HL-60/S4 (cell line): ENCODE measurements at regions not wholly inside any gene's neighbourhood (a gene's known extent, or its start where the extent isn't known, plus 50 kb on each side); places are given as distances from the start of the nearest gene placed in this dataset.

Source experiments
- in situ Hi-C: fragments of 300-500 bp; cut with MboI; formaldehyde crosslinking; loops from 2 replicates; pipeline ENCODE4 v1.14.3; 2022; ENCODE audit warnings: low sequenced_read_pairs

DNA sequence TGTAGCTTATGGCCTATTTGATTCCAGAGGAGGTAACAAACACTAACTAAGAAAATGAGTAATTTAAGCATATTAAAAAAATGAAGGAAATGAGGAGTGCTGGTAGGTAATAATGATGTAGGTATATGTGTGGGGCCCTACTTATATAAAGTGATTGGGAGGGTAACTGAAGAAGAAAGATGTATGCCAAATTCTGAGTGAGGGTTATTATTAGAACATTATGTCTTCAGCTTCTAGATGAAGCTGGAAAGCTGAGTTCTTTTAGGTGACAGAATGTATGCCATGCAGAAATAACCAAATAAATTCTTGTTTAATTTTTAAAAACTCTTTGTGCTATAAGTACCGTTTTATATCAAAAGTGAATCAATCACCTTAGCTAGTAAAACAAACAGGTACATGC, 479.6 kb upstream of the TENM4 start:
- in situ Hi-C loops, result no loop called here

DNA sequence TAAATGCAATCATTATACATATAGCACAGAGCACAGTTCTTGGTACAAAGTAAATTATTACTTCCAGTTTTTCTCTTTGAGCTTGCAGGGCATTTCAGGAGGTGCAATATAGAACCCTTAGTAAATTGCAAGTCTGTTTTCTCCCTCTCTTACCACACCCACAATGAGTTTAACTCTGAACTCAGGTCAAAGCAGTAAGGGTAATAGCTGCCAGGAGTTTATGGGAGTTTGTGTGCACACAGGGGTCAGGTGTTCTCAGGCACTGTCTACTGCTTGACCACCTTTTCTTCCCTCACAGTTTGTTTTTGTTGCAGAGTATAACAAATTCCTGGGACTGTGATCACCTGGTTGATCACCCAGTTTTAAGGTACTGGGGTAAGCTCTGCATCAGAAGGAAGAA, 478.5 kb upstream of the TENM4 start:
- in situ Hi-C loops, result no loop called here

DNA sequence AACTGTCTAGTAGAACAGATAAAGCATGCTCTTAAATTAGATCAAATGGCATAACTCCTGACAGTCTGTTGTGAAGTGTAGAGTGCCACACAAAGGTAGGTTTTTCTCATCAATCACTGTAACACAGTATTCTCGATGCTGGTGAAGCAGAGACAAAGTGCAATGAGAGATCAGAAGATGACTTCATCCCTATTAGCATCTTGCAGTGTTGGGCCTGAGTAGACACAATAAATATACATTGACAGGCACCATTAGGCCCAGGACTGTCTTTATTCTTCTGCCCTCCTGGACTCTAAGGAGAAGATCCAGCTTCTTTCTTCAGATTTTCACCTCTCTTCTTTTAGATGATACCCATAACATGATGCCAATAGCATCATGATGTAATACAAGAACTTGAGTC, 478.0 kb upstream of the TENM4 start:
- in situ Hi-C loops, result no loop called here

DNA sequence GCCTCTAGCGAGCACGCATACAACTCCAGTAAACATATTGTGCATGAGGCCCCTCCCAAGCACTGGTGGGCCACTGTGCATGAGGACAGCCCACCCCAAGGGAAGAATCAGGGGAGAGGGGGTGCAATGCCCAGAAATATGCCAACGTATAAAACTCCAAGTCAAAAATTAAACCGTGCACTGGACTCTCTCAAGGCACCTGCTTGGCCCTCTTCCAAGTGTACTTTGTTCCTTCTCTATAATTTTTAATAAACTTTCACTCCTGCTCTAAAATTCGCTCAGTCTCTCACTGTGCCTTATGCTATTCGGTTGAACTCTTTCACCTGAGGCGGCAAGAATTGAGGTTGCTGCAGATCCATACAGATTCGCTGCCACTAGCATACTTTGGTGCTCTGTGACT, 465.3 kb upstream of the TENM4 start:
- in situ Hi-C loops, result no loop called here

DNA sequence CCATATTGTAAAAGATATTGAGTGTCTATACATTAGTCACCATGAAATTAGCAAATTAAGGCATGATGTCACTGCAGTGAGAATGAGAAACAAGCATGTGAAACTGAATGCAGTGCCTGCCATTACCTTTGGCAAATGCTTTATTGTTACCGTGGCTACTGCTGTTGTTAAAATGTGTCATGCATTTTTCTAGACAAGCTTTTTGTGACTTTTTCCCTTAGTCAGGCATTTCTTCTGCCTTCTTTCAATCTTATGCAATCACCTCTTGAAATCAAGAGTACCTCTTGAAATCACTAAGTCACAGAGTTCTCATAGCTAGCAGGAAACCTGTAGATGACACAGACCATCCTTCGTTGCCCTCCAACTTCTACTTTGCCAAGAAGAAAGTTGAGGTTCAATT, 461.7 kb upstream of the TENM4 start:
- in situ Hi-C loops, result no loop called here

DNA sequence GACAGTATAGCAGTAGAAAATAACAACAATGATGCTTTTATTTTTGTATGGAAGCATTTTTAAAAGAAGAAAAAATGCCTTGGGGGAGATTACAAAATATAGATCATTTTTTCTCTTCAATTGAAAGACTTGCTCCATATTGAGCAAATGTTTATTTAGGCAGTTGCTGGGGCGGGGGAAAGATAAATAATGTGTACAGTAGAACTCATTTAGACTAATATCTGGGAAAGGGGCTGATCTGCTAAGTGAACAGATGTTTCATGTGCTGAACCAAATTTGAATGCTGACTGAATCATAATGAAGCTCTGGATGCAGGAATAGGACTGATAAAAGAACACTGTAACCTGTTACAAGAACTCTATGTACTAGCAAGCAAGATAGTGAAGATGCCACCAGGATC, 457.1 kb upstream of the TENM4 start:
- in situ Hi-C loops, result no loop called here

DNA sequence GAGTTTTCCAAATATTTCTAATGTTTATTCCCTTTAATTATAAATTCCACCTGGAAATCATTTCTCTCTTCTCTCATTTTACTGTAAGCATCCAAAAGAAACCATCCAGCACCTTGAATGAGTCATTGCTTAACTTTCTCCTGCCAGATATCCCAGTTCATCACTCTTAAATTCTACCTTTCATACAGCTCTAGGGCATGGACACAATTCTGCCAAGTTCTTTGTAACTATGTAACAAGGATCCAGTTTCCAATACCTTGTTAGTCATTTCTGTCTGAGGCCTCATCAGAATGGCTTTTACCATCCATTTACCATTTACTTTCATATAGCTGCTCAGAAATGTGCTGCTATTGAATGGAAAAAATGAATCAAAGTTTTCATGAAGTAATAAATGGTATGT, 455.4 kb upstream of the TENM4 start:
- in situ Hi-C loops, result no loop called here

DNA sequence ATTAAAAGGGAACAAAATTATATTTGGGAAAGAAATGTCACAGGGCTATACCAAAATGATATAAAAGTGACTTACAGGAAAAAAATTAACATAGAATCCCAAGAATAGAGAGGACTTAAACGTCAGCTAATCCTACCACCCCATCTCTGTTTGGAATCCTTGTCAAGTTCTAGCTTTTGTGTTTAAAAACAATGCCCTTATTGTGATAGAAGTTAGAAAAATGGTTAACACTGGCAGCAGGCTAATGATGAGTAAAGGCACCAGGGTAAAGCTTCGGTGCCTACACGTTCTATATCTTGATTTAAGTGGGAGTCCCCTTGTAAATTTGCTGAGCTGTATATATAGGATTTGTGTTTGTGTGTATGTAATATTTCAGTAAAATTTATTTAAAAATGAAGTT, 453.3 kb upstream of the TENM4 start:
- in situ Hi-C loops, result no loop called here

DNA sequence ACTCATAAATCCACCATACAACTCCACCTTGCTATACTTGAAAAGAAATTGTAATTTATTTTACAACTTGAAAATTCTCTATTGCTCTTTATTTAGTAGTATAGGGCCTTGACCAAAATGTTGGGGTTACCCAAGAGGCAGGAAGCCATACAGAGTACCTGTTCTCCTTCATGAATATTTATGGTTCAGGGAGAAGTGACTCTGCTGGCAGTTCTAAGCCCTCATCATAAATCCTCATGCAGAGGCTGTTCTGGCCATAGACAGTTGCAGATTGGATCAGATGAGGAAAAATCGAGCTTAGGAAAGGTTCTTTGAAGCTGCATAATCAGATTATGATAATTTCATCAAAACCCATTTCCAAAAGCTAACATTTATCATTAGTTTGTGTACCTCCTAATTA, 449.4 kb upstream of the TENM4 start:
- in situ Hi-C loops, result no loop called here

DNA sequence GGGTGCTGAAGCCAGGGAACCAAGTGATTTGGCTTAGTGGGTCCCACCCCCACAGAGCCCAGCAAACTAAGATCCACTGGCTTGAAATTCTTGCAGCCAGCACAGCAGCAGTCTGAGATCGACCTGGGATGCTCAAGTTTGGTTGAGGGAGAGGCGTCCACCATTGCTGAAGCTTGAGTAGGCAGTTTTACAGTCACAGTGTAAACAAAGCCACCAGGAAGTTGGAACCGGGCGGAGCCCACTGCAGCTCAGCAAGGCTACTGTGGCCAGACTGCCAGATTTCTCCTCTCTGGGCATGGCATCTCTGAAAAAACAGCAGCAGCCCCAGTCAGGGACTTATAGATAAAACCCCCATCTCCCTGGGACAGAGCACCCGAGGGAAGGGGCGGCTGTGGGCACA, 424.1 kb upstream of the TENM4 start:
- in situ Hi-C loops, result no loop called here

DNA sequence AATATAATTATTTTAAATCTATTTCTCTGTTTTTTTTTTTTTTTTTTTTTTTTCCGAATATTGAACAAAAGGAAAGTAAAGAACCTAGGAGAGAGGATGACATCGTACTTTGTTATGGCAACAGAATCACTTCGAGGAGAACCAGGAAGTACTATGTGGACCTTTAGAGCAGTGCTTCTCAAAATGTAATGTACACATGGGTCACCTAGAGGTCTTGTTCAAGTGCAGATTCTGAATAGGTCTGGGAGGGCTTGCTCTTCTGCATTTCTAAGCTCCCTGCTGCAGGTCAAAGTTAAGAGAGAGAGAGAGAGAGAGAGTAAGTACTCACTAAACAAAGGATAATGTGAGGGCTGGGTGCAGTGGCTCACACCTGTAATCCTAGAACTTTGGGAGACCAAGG, 419.5 kb upstream of the TENM4 start:
- in situ Hi-C loops, result no loop called here

DNA sequence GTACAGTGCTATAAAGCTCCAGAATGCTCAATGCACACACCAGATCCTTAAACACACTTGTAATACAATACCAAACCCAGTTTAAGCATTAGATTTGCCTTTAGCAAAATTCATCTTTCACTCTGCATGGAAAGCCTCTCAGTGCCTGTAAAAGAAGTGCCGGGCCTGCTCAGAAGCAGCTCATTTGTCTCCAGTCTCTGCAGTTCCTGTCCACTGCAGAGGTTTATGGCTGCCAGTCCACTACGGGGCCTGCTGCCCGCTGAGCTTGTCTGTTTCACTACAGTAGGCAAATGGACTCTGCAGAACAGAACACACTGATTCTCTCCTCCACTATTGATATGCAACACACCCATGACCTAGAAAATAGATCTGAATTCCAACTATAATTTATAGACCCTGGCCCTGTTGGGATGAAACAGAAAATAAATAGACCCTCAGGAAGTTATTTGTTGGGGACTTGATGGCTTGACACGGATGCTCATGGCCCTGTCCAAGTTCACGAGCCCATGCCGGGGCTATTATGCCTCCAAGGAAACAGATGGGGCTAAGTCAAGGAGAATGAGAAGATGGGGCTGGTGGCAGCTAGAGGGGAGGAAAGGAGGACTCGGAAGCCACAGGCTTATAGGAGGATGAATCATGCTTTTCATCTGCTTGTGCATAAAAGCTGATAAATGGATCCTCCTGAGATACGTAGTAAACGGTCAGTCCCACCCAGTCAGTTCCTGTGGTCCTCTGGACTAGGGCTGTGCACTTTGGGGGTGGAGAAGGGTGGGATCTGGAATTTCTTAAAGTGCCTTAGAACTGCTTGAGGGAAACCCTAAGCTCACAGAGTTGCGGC, 416.8 kb upstream of the TENM4 start:
- in situ Hi-C loops, result no loop called here

DNA sequence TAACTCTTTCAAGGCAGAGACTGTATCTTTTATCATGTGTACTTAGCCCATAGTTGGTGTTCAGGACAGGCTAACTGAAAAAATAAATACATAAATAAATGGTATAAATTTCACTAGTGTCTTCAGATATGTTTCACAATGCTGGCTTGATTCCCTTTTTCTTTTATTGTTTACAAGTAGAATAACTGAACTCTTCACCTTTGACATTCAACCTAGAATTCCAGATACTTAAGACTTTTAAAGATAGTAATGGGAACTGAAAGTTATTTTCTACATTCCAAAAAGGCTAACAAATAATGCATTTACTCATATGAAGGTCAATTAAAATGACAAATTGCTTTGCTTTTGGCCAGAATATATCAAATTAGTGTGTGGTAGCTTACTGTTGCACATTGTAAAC, 411.3 kb upstream of the TENM4 start:
- in situ Hi-C loops, result no loop called here

DNA sequence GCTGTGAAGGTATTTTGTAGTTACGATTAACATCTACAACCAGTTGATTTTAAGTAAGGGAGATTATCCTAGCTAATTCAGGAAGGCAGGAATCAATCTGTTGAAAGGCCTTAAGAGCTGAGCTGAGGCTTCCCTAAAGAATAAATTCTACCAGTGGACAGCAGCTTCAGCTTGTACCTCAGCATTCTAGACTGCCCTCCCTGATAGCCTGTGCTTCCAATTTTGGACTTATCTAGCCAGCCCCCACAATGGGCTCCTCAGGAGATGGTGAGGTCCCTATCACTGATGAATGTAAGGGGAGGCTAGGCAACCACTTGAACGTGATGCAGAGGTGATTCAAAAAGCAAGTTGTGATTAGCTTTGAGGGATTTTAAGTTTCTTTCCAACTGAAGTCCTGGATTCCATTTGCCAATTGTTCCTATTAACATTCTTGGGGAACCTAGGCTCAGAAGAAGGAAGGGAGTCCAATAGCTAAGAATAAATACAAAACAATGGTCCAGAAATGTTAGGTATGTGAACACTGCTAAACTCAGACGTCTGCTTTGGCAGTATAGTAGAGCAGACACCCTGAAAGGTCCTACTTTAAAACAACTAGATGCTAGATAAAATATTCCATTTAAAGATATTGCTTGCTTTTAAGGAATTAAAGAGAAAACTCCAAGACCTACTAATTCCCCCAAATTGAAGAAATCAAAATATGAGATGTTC, 404.3 kb upstream of the TENM4 start:
- in situ Hi-C loops, result no loop called here

DNA sequence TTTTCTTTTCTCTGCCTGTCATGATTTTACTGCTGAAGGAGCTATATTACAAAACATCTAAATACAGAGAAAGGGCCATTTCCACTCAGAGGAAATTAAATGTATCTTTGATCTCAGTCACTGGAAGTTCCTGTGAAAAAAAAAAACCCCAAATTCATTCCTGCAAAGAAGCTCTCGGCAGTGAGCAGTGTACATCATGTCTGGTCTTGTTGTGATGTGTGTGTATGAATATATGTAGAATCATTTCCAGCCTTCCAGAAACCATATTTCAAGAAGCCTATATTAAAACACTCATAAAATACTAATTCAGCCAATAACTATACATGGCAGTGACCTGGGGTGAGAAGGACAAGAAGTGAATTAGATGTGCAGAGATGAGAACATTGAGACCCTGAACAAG, 393.2 kb upstream of the TENM4 start:
- in situ Hi-C loops, result no loop called here

DNA sequence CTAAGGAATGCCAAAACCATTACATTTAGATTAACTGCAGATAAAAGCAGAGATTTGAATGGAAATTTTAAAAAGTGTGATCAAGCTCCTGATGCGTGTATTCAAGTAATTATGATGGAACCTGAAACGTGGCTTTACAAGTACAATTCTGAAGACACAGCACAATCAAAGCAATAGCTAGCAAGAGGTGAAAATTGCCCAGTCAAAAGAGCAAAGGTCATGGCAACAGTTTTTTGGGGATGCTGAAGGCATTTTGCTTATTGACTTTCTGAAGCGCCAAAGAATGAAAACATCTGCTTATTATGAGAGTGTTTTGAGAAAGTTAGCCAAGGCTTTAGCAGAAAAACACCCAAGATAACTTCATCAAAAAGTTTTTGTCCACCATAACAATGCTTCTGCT, 389.6 kb upstream of the TENM4 start:
- in situ Hi-C loops, result no loop called here

DNA sequence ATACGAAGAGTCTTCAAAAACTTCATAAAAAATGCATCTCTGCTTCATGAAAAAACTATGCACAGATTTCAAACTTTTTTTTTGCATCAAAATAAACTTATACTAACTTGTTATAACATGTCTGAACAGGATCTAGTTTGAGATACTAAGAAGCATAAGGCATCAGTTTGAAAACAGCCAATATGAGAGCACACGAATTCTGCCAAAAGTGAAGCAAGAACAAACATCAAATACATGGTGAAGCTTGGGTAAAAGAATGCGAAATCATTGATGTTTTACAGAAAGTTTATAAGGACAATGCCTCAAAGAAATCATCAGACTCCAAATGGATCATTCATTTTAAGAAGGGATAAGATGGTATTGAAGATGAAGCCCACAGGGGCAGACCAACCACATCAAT, 389.1 kb upstream of the TENM4 start:
- in situ Hi-C loops, result no loop called here

DNA sequence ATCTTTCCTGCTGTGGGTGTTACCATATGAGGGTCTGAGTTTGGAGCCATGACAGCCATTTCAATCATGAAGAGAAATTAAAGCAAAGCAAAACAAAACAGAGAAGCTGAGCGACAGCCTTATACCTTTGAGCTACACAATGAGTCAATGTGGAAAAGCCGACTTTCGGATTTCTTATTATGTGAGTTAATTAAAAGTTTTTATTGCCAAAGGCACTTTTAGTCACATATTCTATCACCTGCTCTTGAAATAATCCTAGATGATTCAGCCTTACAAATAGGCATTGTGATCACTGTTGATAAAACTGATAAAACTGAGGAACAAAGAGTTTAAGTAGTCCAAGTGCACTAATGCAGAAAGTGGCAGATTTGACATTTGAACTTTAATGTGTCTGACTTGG, 381.9 kb upstream of the TENM4 start:
- in situ Hi-C loops, result no loop called here

DNA sequence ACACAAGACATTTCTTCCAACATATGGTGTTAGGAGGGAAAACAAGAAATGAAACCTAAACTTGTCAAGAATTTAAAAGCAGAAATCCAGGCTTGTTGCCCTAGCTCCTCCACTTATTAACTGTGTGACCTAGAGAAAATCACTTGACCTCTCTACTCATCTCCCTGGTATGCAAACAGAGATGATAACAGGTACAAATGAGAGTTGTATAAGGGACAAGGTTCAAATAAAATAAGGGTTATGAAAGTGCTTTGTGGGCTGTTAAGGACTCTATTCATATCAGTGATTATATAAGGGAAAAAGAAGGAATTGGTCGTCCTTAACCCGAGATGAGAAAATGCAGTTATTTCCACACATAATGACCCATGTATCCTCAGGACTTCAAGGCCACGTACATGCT, 372.7 kb upstream of the TENM4 start:
- in situ Hi-C loops, result no loop called here

DNA sequence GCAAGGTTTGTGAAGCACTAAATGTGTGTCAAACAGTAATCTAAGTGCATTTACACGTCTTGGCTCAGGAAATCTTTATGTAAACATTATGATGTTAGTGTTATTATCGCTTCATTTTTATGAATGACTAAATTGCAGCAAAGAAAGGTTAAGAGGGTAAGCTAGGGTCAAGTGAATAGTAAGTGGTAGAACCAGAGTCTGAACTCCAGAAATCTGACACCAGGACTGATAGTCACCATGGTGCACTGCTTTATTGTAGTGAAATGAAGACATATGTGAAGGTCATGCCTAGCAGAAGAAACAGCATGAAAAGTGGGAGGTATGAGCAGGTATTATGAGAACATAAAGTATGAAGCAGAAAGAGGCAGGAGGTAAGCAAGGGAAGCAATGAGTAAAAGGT, 368.7 kb upstream of the TENM4 start:
- in situ Hi-C loops, result no loop called here

DNA sequence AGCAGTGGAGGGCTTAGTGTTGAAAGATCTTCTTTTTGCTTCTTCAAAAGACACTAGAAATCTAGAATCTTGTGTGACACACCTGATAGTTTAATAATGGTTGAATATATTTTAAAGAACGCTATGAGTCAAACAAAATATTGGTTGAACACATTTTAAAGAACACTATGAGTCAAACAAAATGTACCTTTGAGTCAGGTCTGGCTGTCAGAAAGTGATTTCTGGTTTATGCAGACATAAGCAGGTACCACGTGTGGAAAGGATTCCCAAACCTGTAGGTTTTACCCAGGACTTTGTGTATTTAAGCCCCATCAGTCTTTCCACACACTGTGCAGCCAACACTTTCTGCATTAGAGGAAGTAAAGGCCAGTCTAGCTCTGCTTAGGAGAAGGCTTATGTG, 366.7 kb upstream of the TENM4 start:
- in situ Hi-C loops, result no loop called here

DNA sequence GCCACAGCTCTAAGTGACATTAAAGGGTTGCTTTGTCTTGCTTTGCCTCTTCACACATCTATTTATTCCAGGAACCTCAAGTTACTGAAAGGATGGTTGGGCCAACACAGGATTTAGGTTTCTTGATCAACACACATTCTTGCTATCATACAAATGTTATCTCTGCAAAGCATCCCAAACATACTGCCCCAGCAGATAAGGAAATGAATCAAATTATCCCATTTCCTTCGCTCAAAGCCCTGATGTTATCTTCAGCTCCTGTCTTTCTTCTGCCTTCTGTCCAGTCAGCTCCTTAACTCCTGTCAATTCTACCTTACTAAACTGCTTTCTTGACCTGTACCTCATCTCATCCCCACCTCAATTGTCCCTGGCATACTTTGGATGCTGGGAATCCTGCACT, 355.9 kb upstream of the TENM4 start:
- in situ Hi-C loops, result no loop called here
